Thoracic aorta (tissue), 2 donors: ENCODE measurements at regions not wholly inside any gene's neighbourhood (a gene's known extent, or its start where the extent isn't known, plus 50 kb on each side); places are given as distances from the start of the nearest gene placed in this dataset.

Experiments used
- ATAC-seq: fragments of 150-250 bp; one replicate; pipeline ENCODE4 v1.8.0; 2017; ENCODE audit warnings: low read depth; ENCODE audit not compliant: insufficient number of reproducible peaks, low FRiP score
- DNase-seq: peaks from one replicate; pipeline ENCODE4 v3.0.0-alpha.2; 2020; ENCODE audit warnings: low spot score
- H3K27ac ChIP-seq, 2 donors: fragments of 200-600 bp; sonication (generic); 1 replicate in 1 of 2; 2 replicates in 1 of 2; pipeline ENCODE4 v1.5.1; 2016; ENCODE audit warnings: mild to moderate bottlenecking in 2 of 2, moderate library complexity in 2 of 2
- H3K27me3 ChIP-seq: fragments of 200-600 bp; sonication (generic); replicated peaks from 2 replicates; pipeline ENCODE4 v1.6.0; 2016; ENCODE audit warnings: mild to moderate bottlenecking; ENCODE audit not compliant: insufficient read depth
- H3K36me3 ChIP-seq: fragments of 200-600 bp; sonication (generic); one replicate; pipeline ENCODE4 v1.5.1; 2016
- H3K4me1 ChIP-seq, 2 donors: fragments of 200-600 bp; sonication (generic); 1 replicate in 1 of 2; 2 replicates in 1 of 2; pipeline versions ENCODE4 v1.5.1 to v1.6.0; 2016; ENCODE audit warnings: low read depth in 2 of 2, mild to moderate bottlenecking in 1 of 2; ENCODE audit not compliant: control insufficient read depth in 1 of 2
- H3K4me3 ChIP-seq: fragments of 200-600 bp; sonication (generic); 2 replicates; pipeline ENCODE4 v1.5.1; 2016; ENCODE audit warnings: mild to moderate bottlenecking
- H3K9me3 ChIP-seq: fragments of 200-600 bp; sonication (generic); 2 replicates; pipeline ENCODE4 v1.5.1; 2016
- CTCF ChIP-seq: fragments of 200-600 bp; sonication (generic); IDR thresholded peaks from one replicate; pipeline ENCODE4 v1.5.1; 2019; ENCODE audit warnings: antibody characterized with exemption

- DNase-seq = no peak
- TF ChIP-seq CTCF = no peak
- no peak overlapping the region for H3K27ac ChIP-seq
- no peaks in the 10 kb centered on the region for H3K27me3 ChIP-seq
- H3K36me3 ChIP-seq = no peaks in the 10 kb centered on the region
- no peaks in the 10 kb centered on the region for H3K4me1 ChIP-seq
- no peak overlapping the region for H3K4me3 ChIP-seq
- no peaks in the 10 kb centered on the region for H3K9me3 ChIP-seq
- ATAC-seq = no peak
Measured at GRCh38 chr2:18498531-18498930, 61.9 kb downstream of the RDH14 start.

GRCh38 chr2:18496516-18496915 is 63.9 kb downstream of the RDH14 start:
- Histone ChIP-seq H3K9me3 (no peaks in the 10 kb centered on the region), H3K36me3 (no peaks in the 10 kb centered on the region), H3K4me1 (no peaks in the 10 kb centered on the region), H3K4me3 (no peak overlapping the region), H3K27me3 (no peaks in the 10 kb centered on the region), H3K27ac (no peak overlapping the region)
- no peak for TF ChIP-seq CTCF
- no peak for ATAC-seq
- no peak for DNase-seq

- TF ChIP-seq CTCF = no peak
- ATAC-seq = no peak
- no peaks in the 10 kb centered on the region for H3K9me3 ChIP-seq
- H3K4me3 ChIP-seq = no peak overlapping the region
- no peaks in the 10 kb centered on the region for H3K36me3 ChIP-seq
- DNase-seq = no peak
- H3K27me3 ChIP-seq = no peaks in the 10 kb centered on the region
- H3K27ac ChIP-seq = no peak overlapping the region
- H3K4me1 ChIP-seq = no peaks in the 10 kb centered on the region
Measured at GRCh38 chr2:18495058-18495457, 65.4 kb downstream of the RDH14 start.

GRCh38 chr2:18492721-18493120 is 67.7 kb downstream of the RDH14 start:
- H3K27me3 ChIP-seq = no peaks in the 10 kb centered on the region
- H3K9me3 ChIP-seq = no peaks in the 10 kb centered on the region
- DNase-seq = no peak
- H3K36me3 ChIP-seq = no peaks in the 10 kb centered on the region
- no peak overlapping the region for H3K27ac ChIP-seq
- H3K4me3 ChIP-seq = no peak overlapping the region
- no peak for TF ChIP-seq CTCF
- ATAC-seq = no peak
- no peaks in the 10 kb centered on the region for H3K4me1 ChIP-seq

DNA sequence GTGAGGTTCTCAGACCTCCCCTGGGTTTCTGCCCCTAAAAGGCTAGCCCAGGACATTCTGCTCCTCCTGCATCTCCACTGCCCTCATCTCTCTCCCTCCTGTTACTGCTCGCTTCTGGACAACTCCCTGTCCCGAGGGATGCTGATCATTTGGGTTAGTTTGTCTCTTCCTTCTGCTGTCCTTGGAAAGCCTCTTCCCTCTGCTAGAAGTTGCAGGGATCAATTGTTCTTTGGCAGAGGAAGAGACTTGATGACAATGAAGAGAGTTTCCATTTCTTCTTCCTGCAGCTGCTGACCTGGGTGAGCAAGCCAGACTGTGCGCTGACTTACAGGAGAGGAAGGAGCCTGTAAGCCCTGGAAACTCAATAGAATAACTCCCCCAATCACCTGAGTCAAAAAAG is 68.9 kb downstream of the RDH14 start:
- Histone ChIP-seq H3K27me3 (no peaks in the 10 kb centered on the region), H3K4me1 (no peaks in the 10 kb centered on the region), H3K36me3 (no peaks in the 10 kb centered on the region), H3K4me3 (no peak overlapping the region), H3K9me3 (no peaks in the 10 kb centered on the region), H3K27ac (no peak overlapping the region)
- ATAC-seq (no peak), DNase-seq (no peak)
- no peak for TF ChIP-seq CTCF
